Head of caudate nucleus (tissue), 42 donors: ENCODE measurements at regions not wholly inside any gene's neighbourhood (a gene's known extent, or its start where the extent isn't known, plus 50 kb on each side); places are given as distances from the start of the nearest gene placed in this dataset.
"Not testable (repeated sequence)": the region's sequence is repeated elsewhere in the genome, so short reads cannot be mapped to it uniquely, and the experiment has no call there.

Experiments
- DNase-seq, 42 donors: peaks; one replicate each; pipeline versions ENCODE4 v3.0.0 to v3.0.0-alpha.2; 2020 to 2021; ENCODE audit warnings: mixed read lengths in 7 of 42
- intact Hi-C: fragments of 100-400 bp; cut with DNase I; formaldehyde crosslinking; loops from one replicate; pipeline ENCODE4 v1.15.0; 2022

DNA sequence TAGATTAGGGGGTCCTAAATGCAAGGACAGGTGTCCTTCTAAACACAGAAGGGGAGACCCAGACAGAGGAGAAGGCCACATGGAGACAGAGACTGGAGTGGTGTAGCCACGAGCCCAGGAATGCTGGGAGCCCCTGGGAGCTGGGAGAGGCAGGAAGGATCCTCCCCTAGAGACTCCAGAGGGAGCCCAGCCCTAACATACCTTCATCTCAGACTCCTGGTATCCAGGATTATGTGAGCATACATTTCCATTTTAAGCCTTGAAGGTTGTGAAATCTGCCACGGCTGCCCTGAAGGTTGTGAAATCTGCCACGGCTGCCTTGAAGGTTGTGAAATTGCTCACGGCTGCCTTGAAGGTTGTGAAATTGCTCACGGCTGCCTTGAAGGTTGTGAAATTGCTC, 148.4 kb downstream of the ASMT start:
- intact Hi-C loops, result no loop called here

GRCh38 chrX:1764883-1765364, 150.1 kb downstream of the ASMT start:
- intact Hi-C loops, DNase-seq: not testable (repeated sequence)

More for the DNA sequence above, 148.4 kb downstream of the ASMT start:
- no peak for DNase-seq

- intact Hi-C loops, result no loop called here
- peak; percentile 33 to 91 (median 74) for DNase-seq
Measured at GRCh38 chrX:1767026-1767425, 152.2 kb downstream of the ASMT start.

GRCh38 chrX:1778817-1779216, 164.0 kb downstream of the ASMT start:
- DNase-seq, result peak in 15 of 42 donors; percentile 9 to 67 (median 36)
- intact Hi-C loops, result no loop called here

GRCh38 chrX:1779626-1780025, 164.8 kb downstream of the ASMT start:
- peak in 2 of 42 donors; percentile 35 to 41 for DNase-seq
- intact Hi-C loops, result no loop called here

- DNase-seq, result peak in 8 of 42 donors; percentile 2 to 39 (median 18)
- intact Hi-C loops, result no loop called here
Measured at GRCh38 chrX:1781766-1782165, 166.9 kb downstream of the ASMT start.

DNA sequence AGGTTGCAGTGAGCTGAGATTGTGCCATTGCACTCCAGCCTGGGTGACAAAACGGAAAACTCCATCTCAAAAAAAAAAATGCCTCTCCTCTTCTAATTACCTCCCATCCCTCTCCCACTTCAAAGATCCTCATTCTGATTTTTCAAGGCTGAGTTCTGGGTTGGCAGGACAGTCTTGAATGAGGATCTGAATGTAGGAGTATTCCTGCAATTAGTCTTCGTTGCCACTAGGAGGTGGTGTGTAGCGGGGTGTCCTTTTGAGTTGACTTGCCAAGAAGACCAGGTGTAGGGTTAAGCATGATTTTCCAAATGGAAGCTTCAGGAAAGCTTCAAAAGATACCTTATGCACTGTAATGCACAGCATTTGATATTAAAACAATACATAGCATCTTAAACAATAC, 169.9 kb downstream of the ASMT start:
- intact Hi-C loops, result no loop called here
- peak in 1 of 42 donors; percentile 4 for DNase-seq

GRCh38 chrX:1788300-1788911, 173.5 kb downstream of the ASMT start:
- intact Hi-C loops, result no loop called here
- peak in 3 of 42 donors; percentile 13 to 26 (median 14) for DNase-seq

GRCh38 chrX:1792636-1793035, 177.8 kb downstream of the ASMT start:
- peak in 1 of 42 donors; percentile 22 for DNase-seq
- intact Hi-C loops, result no loop called here

DNA sequence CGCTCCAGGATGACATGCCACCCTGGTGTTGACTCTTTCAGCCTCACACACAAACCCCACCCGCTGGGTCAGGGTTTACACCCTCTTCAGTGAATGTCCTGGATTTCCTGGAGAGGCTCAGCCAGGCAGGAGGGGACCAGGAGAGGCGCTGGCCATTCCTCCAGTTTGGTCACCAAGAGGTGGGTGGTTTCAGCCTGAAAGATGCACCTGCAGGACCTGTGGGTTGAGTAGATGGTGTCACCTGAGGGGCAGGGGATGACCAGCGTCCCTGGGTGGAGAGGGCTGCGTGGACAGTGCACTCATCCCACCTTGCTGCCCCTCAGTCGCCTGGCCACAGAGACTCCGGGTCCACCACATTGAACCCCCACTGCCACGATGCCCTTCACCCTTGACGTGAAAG, 179.7 kb downstream of the ASMT start:
- peak in 1 of 42 donors; percentile 21 for DNase-seq
- intact Hi-C loops, result no loop called here

DNA sequence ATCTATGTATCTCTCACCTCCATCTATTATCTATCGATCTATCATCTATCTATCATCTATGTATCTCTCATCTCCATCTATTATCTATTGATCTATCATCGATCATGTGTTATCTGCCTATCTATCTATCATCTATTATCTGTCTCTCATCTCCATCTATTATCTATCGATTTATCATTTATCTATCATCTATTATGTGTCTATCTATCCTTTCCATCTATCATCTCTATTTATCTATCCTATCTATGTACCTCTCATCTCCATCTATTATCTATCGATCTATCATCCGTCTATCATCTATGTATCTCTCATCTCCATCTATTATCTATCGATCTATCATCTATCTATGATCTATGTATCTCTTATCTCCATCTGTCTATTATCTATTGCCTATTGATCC, 188.1 kb downstream of the ASMT start:
- intact Hi-C loops, result no loop called here
- no peak for DNase-seq

GRCh38 chrX:1803741-1804140, 188.9 kb downstream of the ASMT start:
- intact Hi-C loops, result no loop called here
- DNase-seq, result no peak

- DNase-seq, result peak in 5 of 42 donors; percentile 7 to 55 (median 31)
- intact Hi-C loops, result no loop called here
Measured at GRCh38 chrX:1807301-1807731, 192.5 kb downstream of the ASMT start.

DNA sequence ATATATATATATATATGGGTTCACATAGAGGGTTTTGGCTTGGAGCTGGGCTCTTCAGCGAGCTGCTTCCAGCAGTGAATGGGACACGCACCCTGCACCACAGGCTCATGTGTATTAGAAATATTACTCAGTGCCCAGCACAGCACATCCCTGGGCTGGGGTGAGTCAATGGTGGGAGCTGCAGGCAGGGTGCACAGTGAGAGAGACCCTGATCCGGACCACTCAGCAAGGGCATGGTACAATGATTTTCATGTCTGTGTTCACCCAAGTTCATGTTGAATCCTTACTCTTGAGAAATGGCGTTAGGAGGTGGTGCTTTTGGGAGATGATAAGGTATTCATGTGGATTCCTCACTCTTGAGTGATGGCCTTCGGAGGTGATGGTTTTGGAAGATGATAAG, 194.7 kb downstream of the ASMT start:
- peak in 2 of 42 donors; percentile 20 to 24 for DNase-seq
- intact Hi-C loops, result no loop called here

DNA sequence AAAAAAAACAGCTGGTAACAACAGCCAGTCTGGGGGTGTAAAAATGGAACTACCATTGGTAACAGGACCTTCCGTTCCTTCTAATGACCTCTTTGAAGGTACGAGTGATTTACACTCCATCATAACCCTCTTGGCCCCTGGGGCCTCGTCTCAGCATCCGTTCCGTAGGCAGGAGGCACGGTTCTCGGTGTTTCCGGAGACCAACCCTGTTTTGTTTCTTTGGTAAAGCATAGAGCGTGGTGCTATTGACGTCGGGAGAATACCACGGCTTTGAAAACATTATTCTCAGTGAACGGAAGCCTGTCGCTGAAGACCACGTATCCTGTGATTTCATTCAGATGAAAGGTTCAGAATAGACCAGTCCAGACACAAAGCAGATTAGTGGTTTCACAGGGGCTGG, 198.9 kb downstream of the ASMT start:
- peak in 2 of 42 donors; percentile 4 to 15 for DNase-seq
- intact Hi-C loops, result no loop called here

DNA sequence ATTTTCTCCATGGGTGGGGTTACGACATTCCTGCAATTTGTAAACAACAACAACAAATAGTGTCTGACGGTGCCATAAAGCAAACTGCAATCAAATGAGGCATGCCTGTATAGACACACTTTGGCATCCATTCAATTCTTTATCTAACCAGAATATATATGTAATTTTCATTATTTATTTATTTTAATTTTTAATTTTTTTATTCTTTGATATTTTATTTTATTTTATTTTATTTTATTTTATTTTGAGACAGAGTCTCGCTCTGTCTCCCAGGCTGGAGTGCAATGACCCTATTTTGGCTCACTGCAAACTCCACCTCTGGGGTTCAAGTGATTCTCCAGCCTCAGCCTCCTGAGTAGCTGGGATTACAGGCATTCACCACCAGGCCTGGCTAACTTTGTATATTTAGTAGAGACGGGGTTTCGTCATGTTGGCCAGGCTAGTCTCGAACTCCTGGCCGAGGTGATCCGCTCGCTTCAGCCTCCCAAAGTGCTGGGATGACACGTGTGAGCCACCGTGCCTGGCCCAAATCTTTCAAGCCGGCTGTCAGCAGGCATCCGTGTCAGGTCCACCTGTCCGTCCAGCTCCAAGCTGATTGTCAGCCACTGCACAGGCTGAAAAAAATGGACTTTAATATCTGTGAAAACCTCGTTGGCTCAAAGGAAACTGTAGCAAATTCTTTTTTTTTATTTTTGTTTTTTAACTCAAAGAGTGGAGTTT, 200.8 kb downstream of the ASMT start:
- DNase-seq, result peak in 2 of 42 donors; percentile 14 to 34
- intact Hi-C loops, result no loop called here

DNA sequence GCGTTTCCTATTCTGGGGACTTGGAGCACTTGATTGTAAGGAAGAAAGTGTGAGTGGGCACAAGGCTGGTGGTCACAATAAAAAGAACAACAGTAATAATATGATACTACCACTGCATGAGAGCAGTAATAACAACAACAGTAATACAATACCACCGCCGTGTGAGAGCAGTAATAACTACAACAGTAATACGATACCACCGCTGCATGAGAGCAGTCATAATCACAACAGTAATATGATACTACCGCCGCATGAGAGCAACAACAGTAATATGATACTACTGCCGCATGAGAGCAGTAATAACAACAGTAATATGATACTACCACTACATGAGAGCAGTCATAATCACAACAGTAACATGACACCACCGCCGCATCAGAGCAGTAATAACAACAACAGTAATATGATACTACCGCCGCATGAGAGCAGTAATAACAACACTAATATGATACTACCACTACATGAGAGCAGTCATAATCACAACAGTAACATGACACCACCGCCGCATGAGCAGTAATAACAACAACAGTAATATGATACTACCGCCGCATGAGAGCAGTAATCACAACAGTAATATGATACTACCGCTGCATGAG, 201.6 kb downstream of the ASMT start:
- DNase-seq, result peak in 1 of 42 donors; percentile 4
- intact Hi-C loops, result not testable (repeated sequence)

DNA sequence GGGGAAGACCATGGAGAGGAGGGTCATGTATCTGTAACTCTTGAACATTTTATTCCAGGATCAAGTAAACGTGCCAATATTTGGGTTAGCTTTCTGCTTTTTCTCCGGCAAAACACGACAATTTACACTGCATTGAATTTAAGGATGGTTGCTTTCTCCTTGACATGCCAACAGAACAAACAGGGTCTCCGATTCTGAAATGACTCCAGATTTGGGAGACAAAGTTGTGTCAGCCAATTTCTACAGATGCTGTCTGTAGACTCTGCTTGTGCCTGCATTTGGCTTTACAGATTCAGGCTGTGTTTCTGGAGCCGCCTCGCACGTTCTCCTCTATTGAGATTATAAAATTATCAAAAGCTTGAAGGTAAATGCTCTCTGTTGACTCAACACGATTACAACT, 207.0 kb downstream of the ASMT start:
- DNase-seq, result peak in 2 of 42 donors; percentile 4 to 13
- intact Hi-C loops, result no loop called here

- peak in 3 of 42 donors; percentile 11 to 37 (median 30) for DNase-seq
- intact Hi-C loops, result no loop called here
Measured at GRCh38 chrX:1824855-1825254, 210.0 kb downstream of the ASMT start.
